BLaER1 (cell line): ENCODE measurements at regions not wholly inside any gene's neighbourhood (a gene's known extent, or its start where the extent isn't known, plus 50 kb on each side); places are given as distances from the start of the nearest gene placed in this dataset.

Source experiments
- H3K27ac ChIP-seq: shearing (Covaris generic); formaldehyde crosslinking; 2 replicates; pipeline ENCODE4 v1.8.1; 2022
- H3K27me3 ChIP-seq: shearing (Covaris generic); formaldehyde crosslinking; 2 replicates; pipeline ENCODE4 v1.8.1; 2022
- H3K36me3 ChIP-seq: shearing (Covaris generic); formaldehyde crosslinking; 2 replicates; pipeline ENCODE4 v1.8.1; 2022
- H3K4me1 ChIP-seq: shearing (Covaris generic); formaldehyde crosslinking; 2 replicates; pipeline ENCODE4 v1.8.1; 2022
- H3K4me2 ChIP-seq: shearing (Covaris generic); formaldehyde crosslinking; 2 replicates; pipeline ENCODE4 v1.8.1; 2022
- H3K4me3 ChIP-seq: shearing (Covaris generic); formaldehyde crosslinking; 2 replicates; pipeline ENCODE4 v1.8.1; 2022
- H3K9ac ChIP-seq: shearing (Covaris generic); formaldehyde crosslinking; 2 replicates; pipeline ENCODE4 v1.8.1; 2022
- H3K9me3 ChIP-seq: shearing (Covaris generic); formaldehyde crosslinking; 2 replicates; pipeline ENCODE4 v1.8.1; 2022
- H4K20me1 ChIP-seq: shearing (Covaris generic); formaldehyde crosslinking; 2 replicates; pipeline ENCODE4 v1.8.1; 2022
- Cebpa-rat ChIP-seq: shearing (Covaris generic); IDR thresholded peaks from 2 replicates; pipeline ENCODE4 v1.8.1; 2022

DNA sequence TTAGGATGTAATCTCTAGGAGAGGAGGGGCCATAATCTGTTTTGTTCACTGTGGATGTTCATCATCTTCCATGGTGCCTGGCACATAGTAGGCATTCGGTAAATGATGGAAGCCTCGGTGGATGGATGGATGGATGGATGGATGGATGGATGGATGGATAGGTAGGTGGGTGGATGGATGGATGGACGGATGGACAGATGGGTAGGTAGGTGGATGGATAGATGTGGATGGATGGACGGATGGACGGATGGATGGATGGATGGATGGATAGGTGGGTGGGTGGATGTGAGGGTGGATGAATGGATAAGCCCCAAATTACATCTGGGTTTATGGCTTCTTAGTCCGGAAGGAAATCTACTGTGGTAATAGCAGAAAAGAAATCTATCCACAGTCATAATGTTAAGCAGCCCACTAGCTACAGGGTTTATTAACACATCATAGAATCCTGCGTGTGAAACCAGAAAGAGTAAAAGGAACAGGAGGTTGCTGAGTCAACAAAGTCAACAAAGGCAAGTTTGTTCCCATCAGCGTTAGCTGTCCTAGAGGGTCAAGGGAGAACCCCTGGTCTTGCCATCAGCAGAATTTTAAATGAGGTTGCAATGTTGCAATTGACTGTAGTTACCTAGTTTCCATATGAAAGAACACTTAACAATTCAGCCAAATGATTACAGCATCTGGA is 82.8 kb downstream of the C11orf91 start:
- no peak overlapping the region for H3K4me2 ChIP-seq
- no peak overlapping the region for H3K27ac ChIP-seq
- no peaks in the 10 kb centered on the region for H3K27me3 ChIP-seq
- no peaks in the 10 kb centered on the region for H3K36me3 ChIP-seq
- no peak overlapping the region for H3K9ac ChIP-seq
- H4K20me1 ChIP-seq, result no peaks in the 10 kb centered on the region
- no peak for TF ChIP-seq Cebpa-rat
- H3K4me1 ChIP-seq, result no peaks in the 10 kb centered on the region
- H3K9me3 ChIP-seq, result no peaks in the 10 kb centered on the region
- H3K4me3 ChIP-seq, result no peak overlapping the region

DNA sequence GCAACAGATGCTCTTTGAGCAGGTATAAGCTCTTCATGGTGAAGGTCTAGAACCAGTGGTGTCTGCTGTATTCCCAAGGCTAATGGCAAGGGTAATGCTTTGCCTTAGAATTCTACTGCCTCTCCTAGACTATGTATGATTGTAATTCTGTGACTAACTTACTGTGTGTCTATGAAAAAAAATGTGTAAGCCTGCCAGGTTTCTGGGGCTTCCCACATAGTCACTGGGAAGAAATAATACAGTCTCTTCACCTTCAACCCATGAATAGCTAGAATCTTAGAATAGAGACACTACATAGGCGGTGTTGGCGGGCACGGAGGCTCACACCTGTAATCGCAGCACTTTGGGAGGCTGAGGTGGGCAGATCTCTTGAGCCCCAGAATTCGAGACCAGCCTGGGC is 84.1 kb downstream of the C11orf91 start:
- H4K20me1 ChIP-seq, result no peaks in the 10 kb centered on the region
- H3K9ac ChIP-seq, result no peak overlapping the region
- no peaks in the 10 kb centered on the region for H3K9me3 ChIP-seq
- no peaks in the 10 kb centered on the region for H3K4me1 ChIP-seq
- no peak for TF ChIP-seq Cebpa-rat
- no peaks in the 10 kb centered on the region for H3K27me3 ChIP-seq
- H3K36me3 ChIP-seq, result no peaks in the 10 kb centered on the region
- no peak overlapping the region for H3K4me3 ChIP-seq
- H3K4me2 ChIP-seq, result no peak overlapping the region
- H3K27ac ChIP-seq, result no peak overlapping the region

DNA sequence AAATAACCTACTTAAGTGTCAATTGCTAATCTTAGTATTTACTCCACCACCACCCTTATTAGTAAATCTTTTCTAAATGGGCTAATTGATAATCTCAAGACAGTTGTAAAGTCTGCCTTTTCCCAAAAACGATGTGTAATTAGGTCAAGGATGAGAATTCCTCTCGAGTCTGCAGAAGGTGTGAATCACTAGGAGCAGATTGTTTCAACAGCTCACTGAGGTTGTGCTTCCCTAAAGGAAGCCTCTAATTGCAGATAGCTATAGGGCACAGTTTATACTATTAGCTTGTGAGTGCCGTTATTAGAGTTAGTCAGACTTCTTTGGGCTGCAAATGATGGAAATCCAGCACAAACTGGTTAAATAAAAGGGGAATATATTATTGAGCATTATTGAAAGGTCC is 84.9 kb downstream of the C11orf91 start:
- Histone ChIP-seq H3K4me1 (no peaks in the 10 kb centered on the region), H3K9me3 (no peaks in the 10 kb centered on the region), H3K27me3 (no peaks in the 10 kb centered on the region), H4K20me1 (no peaks in the 10 kb centered on the region), H3K4me2 (no peak overlapping the region), H3K36me3 (no peaks in the 10 kb centered on the region), H3K9ac (no peak overlapping the region), H3K27ac (no peak overlapping the region), H3K4me3 (no peak overlapping the region)
- no peak for TF ChIP-seq Cebpa-rat

DNA sequence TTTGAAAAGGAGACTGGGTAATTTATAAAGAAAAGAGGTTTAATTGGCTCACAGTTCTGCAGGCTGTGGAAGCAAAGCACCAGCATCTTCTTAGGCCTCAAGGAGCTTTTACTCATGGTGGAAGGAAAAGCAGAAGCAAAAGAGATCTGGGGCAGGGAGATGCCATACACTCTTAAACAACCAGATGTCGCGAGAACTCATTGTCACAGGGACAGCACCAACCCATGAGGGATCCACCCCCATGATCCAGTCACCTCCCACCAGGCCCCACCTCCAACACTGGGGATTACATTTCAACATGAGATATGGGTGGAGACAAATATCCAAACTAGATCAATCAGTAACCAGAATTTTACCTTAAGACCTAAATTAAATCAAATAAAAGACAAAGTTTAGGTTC is 87.2 kb downstream of the C11orf91 start:
- Histone ChIP-seq H3K9ac (no peak overlapping the region), H3K4me3 (no peak overlapping the region), H3K27me3 (no peaks in the 10 kb centered on the region), H4K20me1 (no peaks in the 10 kb centered on the region), H3K4me2 (no peak overlapping the region), H3K4me1 (no peaks in the 10 kb centered on the region), H3K36me3 (no peaks in the 10 kb centered on the region), H3K27ac (no peak overlapping the region), H3K9me3 (no peaks in the 10 kb centered on the region)
- TF ChIP-seq Cebpa-rat, result no peak

DNA sequence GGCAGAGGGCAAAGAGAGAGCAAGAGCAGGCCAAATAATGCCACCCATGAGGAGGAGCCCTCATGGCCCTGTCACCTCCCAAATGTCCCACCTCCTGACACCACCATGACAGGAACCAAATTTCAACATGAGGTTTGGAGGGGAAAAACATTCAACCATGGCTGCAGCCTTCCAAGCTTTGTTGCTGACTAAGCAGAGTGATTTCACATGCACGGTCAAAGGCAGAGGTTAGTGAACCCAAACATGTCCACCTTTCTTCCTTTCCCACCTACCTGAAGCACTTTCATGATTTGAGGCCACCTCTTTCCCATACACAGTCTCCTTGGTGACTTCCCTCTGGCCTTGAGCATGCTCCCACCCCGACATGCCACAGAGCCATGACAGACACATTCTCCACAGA is 89.7 kb downstream of the C11orf91 start:
- H3K27me3 ChIP-seq, result no peaks in the 10 kb centered on the region
- H3K4me2 ChIP-seq, result no peak overlapping the region
- H4K20me1 ChIP-seq, result no peaks in the 10 kb centered on the region
- no peaks in the 10 kb centered on the region for H3K36me3 ChIP-seq
- H3K27ac ChIP-seq, result no peak overlapping the region
- no peaks in the 10 kb centered on the region for H3K4me1 ChIP-seq
- H3K9me3 ChIP-seq, result no peaks in the 10 kb centered on the region
- no peak overlapping the region for H3K9ac ChIP-seq
- TF ChIP-seq Cebpa-rat, result no peak
- H3K4me3 ChIP-seq, result no peak overlapping the region

DNA sequence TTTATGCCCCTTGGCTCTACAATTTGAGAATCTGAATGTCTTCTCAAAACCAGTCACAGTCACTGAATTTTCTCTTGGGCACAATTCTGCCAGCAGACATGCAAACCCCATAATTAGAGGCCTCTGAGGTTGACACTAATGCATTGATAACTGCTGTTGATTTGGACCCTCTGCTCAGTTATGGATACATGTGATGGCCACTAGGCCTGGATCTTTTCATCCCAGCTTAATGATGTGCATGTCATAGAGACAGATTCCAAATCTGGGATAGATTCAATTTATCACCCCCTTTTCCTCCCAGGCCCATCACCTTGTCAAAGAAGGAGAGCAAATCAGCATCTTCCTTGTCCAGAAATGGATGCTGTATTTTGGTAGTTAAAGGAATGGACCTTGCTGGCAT is 92.2 kb downstream of the C11orf91 start:
- Histone ChIP-seq H3K27ac (no peak overlapping the region), H3K4me1 (no peaks in the 10 kb centered on the region), H4K20me1 (no peaks in the 10 kb centered on the region), H3K36me3 (no peaks in the 10 kb centered on the region), H3K27me3 (no peaks in the 10 kb centered on the region), H3K4me2 (no peak overlapping the region), H3K9ac (no peak overlapping the region), H3K4me3 (no peak overlapping the region), H3K9me3 (no peaks in the 10 kb centered on the region)
- no peak for TF ChIP-seq Cebpa-rat

DNA sequence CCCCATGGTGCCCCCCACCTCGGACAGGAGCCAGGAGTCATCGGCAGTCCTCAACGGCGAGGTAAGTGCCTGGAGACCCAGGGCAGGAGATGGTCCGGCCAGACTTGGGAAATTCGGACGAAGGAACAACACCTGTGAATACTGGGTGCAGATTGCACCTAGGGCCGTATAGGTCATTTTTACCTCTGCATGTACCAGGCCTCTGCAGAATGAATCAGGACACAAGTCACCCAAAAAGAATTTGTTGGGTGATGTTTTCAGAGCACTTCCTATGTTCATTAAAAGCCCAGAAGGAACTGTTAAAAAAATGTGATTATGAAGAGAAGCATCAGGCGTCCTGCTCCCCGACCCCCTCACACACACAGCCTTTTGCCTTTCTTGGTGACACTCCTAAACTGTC is 93.9 kb downstream of the C11orf91 start:
- H3K4me1 ChIP-seq, result no peaks in the 10 kb centered on the region
- no peak overlapping the region for H3K27ac ChIP-seq
- H3K27me3 ChIP-seq, result no peaks in the 10 kb centered on the region
- no peak overlapping the region for H3K4me3 ChIP-seq
- no peaks in the 10 kb centered on the region for H3K36me3 ChIP-seq
- H3K9ac ChIP-seq, result no peak overlapping the region
- no peaks in the 10 kb centered on the region for H3K9me3 ChIP-seq
- H4K20me1 ChIP-seq, result no peaks in the 10 kb centered on the region
- H3K4me2 ChIP-seq, result no peak overlapping the region
- no peak for TF ChIP-seq Cebpa-rat

DNA sequence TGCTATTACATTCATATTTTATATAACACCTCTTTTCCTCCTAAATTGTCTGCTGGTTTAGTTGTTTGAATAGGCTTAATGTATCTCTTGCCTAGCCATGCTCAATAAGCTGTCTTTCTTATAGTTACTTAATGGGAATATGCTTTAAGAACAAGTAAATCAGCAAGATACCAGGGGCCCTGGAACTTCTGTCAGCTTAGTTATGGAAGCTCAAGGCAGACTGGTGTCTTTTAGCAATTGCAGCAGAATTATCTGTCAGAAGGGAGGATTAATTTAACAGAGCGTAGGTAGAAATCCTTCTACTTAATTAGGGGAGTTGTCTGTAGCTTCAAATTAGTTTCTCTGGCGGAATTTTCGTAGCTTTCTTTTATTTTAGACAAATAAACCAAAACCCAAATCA is 94.9 kb downstream of the C11orf91 start:
- H3K36me3 ChIP-seq, result no peaks in the 10 kb centered on the region
- H3K4me1 ChIP-seq, result no peaks in the 10 kb centered on the region
- no peaks in the 10 kb centered on the region for H4K20me1 ChIP-seq
- no peak overlapping the region for H3K9ac ChIP-seq
- H3K27me3 ChIP-seq, result no peaks in the 10 kb centered on the region
- H3K4me2 ChIP-seq, result no peak overlapping the region
- TF ChIP-seq Cebpa-rat, result no peak
- no peaks in the 10 kb centered on the region for H3K9me3 ChIP-seq
- H3K4me3 ChIP-seq, result no peak overlapping the region
- H3K27ac ChIP-seq, result no peak overlapping the region

DNA sequence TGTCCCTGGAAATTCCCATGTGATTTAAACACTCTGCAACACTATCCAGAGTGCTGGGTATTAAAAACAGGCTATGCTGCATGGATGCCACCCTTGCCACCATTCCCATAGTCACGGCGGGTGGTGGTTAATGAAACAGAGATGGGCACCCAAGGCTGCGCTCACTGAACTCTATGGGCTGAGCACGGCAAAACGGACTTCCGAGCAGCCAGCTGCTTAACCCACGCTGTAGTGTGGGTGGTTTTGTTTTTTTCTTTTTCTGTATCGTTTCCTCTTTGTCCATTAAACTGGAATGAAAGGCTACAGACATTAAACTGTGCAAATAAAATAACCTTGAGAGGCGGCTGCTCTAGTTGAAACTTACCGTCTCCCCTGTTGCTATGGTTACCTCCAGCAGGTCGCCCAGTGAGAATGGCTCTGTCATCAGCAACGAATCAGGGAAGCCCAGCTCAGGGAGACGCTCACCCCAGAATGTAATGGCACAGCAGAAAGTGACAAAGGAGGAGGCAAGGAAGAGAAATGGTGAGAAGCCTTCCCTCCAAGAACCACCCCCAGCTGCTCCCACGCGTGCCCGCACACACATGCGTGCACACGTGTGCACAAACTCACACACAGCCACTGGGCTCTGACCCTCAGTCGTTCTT is 102.1 kb downstream of the C11orf91 start:
- Histone ChIP-seq H3K9me3 (no peaks in the 10 kb centered on the region), H3K9ac (no peak overlapping the region), H3K27ac (no peak overlapping the region), H3K36me3 (no peaks in the 10 kb centered on the region), H3K4me3 (no peak overlapping the region), H3K27me3 (no peaks in the 10 kb centered on the region), H4K20me1 (no peaks in the 10 kb centered on the region), H3K4me2 (no peak overlapping the region), H3K4me1 (no peaks in the 10 kb centered on the region)
- TF ChIP-seq Cebpa-rat, result no peak

DNA sequence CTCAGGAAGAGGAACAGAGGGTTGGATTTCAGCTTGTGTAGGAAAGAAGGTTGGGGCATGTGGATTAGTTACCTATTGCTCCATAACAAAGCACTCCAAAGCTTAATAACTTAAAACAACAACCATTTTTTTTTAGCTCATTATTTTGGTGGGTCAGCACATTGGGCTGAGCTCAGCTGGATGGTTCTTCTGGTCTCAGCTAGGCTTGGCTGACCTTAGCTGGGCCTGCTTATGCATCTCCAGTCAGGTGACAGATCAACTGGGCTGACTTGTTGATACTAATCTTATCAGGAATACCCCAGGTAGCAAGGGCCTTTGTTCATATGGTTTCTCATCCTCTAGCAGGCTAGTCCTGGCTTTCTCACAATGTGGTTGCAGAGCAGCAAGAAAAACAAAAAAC is 106.4 kb downstream of the C11orf91 start:
- TF ChIP-seq Cebpa-rat, result no peak
- Histone ChIP-seq H3K4me2 (no peak overlapping the region), H3K4me3 (no peak overlapping the region), H4K20me1 (no peaks in the 10 kb centered on the region), H3K9me3 (no peaks in the 10 kb centered on the region), H3K4me1 (no peaks in the 10 kb centered on the region), H3K36me3 (no peaks in the 10 kb centered on the region), H3K27me3 (no peaks in the 10 kb centered on the region), H3K9ac (no peak overlapping the region), H3K27ac (no peak overlapping the region)

DNA sequence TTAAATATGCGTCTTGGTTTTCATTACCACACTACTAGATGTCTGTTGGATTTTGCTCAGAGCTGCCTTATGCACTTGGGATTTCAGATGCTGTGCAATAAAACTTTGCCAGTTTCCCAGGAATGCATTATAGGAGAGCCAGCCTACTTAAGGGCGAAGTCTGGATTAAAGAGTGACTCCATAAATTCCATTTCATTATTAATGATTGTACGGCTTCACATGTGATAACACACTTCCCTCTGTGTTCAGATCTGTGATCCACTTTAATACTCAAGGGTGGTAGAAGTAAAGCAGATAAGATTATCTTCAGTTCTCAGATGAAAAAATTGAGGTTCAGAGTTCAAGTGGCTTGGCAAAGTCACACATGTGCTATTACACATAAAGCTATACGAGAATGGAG is 110.2 kb downstream of the C11orf91 start:
- H3K9me3 ChIP-seq, result 0 out of 2 replicates have a peak, but pooled peaks cover 4% of the 10 kb centered on the region
- H3K27me3 ChIP-seq, result no peaks in the 10 kb centered on the region
- no peak overlapping the region for H3K27ac ChIP-seq
- H3K4me2 ChIP-seq, result no peak overlapping the region
- no peak overlapping the region for H3K4me3 ChIP-seq
- no peak for TF ChIP-seq Cebpa-rat
- H3K9ac ChIP-seq, result no peak overlapping the region
- H3K4me1 ChIP-seq, result no peaks in the 10 kb centered on the region
- H4K20me1 ChIP-seq, result no peaks in the 10 kb centered on the region
- H3K36me3 ChIP-seq, result no peaks in the 10 kb centered on the region
